ENCODE measurements at regions not wholly inside any gene's neighbourhood (a gene's known extent, or its start where the extent isn't known, plus 50 kb on each side); places are given as distances from the start of the nearest gene placed in this dataset.

- H3K4me1 ChIP-seq (ENCODE audit: insufficient read depth, low read length), result no peaks in the 10 kb centered on the region
- no peaks in the 10 kb centered on the region for H3K36me3 ChIP-seq (ENCODE audit: low read depth, low read length)
- no peak overlapping the region for H3K27ac ChIP-seq (ENCODE audit: low read length)
- H3F3A ChIP-seq (ENCODE audit: low read length, unreplicated experiment), result no peaks in the 10 kb centered on the region
- no peaks in the 10 kb centered on the region for H3K9me2 ChIP-seq (replicated peaks; ENCODE audit: low read length)
- no peak overlapping the region for H3K4me2 ChIP-seq (ENCODE audit: low read length)
- H3K27me3 ChIP-seq (ENCODE audit: low read length), result no peaks in the 10 kb centered on the region
- intact Hi-C loops (cut with micrococcal nuclease), result no loop called here
- no peak overlapping the region for H2AFZ ChIP-seq (ENCODE audit: low read length)
- ChIA-PET CTCF (no interaction called here), POLR2A (ENCODE audit: unreplicated experiment) (no interaction called here)
- no peaks in the 10 kb centered on the region for H4K20me1 ChIP-seq (ENCODE audit: low read length)
- H3K9me3 ChIP-seq (ENCODE audit: low read length), result no peaks in the 10 kb centered on the region
- DNase-seq, result no peak
- TF ChIP-seq EZH2 (IDR thresholded peaks at IDR 0.05; ENCODE audit: low read length, unreplicated experiment) (no peak), EZH2phosphoT487 (IDR thresholded peaks at IDR 0.05; ENCODE audit: borderline replicate concordance, low read length) (no peak), CTCF (conservative IDR thresholded peaks at IDR 0.05; ENCODE audit: low read depth, low read length) (no peak)
- no TSS peak for BruUV-seq (replicated peaks)
- no peak for ATAC-seq
- no peak overlapping the region for H3K9ac ChIP-seq (ENCODE audit: low read length)
- H3K4me3 ChIP-seq (ENCODE audit: low read length), result no peak overlapping the region
- no peaks in the 10 kb centered on the region for H3K79me2 ChIP-seq (ENCODE audit: low read length)
These were observed 87.7 kb upstream of the PITRM1 start for GRCh38 chr10:3260066-3260834.

GRCh38 chr10:3259499-3259898 lies 86.9 kb upstream of the PITRM1 start:
- H2AFZ ChIP-seq (ENCODE audit: low read length), result no peak overlapping the region
- H3F3A ChIP-seq (ENCODE audit: low read length, unreplicated experiment), result no peaks in the 10 kb centered on the region
- no peaks in the 10 kb centered on the region for H3K4me1 ChIP-seq (ENCODE audit: insufficient read depth, low read length)
- intact Hi-C loops (cut with micrococcal nuclease), result no loop called here
- H3K27ac ChIP-seq (ENCODE audit: low read length), result no peak overlapping the region
- CTCF ChIA-PET, result no interaction called here
- no peak for DNase-seq
- H3K9me2 ChIP-seq (replicated peaks; ENCODE audit: low read length), result no peaks in the 10 kb centered on the region
- H4K20me1 ChIP-seq (ENCODE audit: low read length), result no peaks in the 10 kb centered on the region
- POLR2A ChIA-PET (ENCODE audit: unreplicated experiment), result no interaction called here
- H3K9ac ChIP-seq (ENCODE audit: low read length), result no peak overlapping the region
- TF ChIP-seq CTCF (conservative IDR thresholded peaks at IDR 0.05; ENCODE audit: low read depth, low read length) (no peak), EZH2phosphoT487 (IDR thresholded peaks at IDR 0.05; ENCODE audit: borderline replicate concordance, low read length) (no peak), EZH2 (IDR thresholded peaks at IDR 0.05; ENCODE audit: low read length, unreplicated experiment) (no peak)
- no peak for ATAC-seq
- H3K9me3 ChIP-seq (ENCODE audit: low read length), result no peaks in the 10 kb centered on the region
- H3K4me3 ChIP-seq (ENCODE audit: low read length), result no peak overlapping the region
- no TSS peak for BruUV-seq (replicated peaks)
- no peaks in the 10 kb centered on the region for H3K36me3 ChIP-seq (ENCODE audit: low read depth, low read length)
- no peaks in the 10 kb centered on the region for H3K79me2 ChIP-seq (ENCODE audit: low read length)
- H3K4me2 ChIP-seq (ENCODE audit: low read length), result no peak overlapping the region
- H3K27me3 ChIP-seq (ENCODE audit: low read length), result no peaks in the 10 kb centered on the region

- no peaks in the 10 kb centered on the region for H4K20me1 ChIP-seq (ENCODE audit: low read length)
- H3K79me2 ChIP-seq (ENCODE audit: low read length), result no peaks in the 10 kb centered on the region
- BruUV-seq (replicated peaks), result no TSS peak
- H3K4me3 ChIP-seq (ENCODE audit: low read length), result no peak overlapping the region
- intact Hi-C loops (cut with micrococcal nuclease), result no loop called here
- POLR2A ChIA-PET (ENCODE audit: unreplicated experiment), result no interaction called here
- no peak overlapping the region for H2AFZ ChIP-seq (ENCODE audit: low read length)
- no peaks in the 10 kb centered on the region for H3K9me3 ChIP-seq (ENCODE audit: low read length)
- TF ChIP-seq EZH2 (IDR thresholded peaks at IDR 0.05; ENCODE audit: low read length, unreplicated experiment) (no peak), EZH2phosphoT487 (IDR thresholded peaks at IDR 0.05; ENCODE audit: borderline replicate concordance, low read length) (no peak), CTCF (conservative IDR thresholded peaks at IDR 0.05; ENCODE audit: low read depth, low read length) (no peak)
- H3K27me3 ChIP-seq (ENCODE audit: low read length), result no peaks in the 10 kb centered on the region
- H3K4me2 ChIP-seq (ENCODE audit: low read length), result no peak overlapping the region
- no peak for DNase-seq
- H3K9ac ChIP-seq (ENCODE audit: low read length), result no peak overlapping the region
- no peaks in the 10 kb centered on the region for H3F3A ChIP-seq (ENCODE audit: low read length, unreplicated experiment)
- no peaks in the 10 kb centered on the region for H3K36me3 ChIP-seq (ENCODE audit: low read depth, low read length)
- no peak overlapping the region for H3K27ac ChIP-seq (ENCODE audit: low read length)
- no peak for ATAC-seq
- CTCF ChIA-PET, result no interaction called here
- no peaks in the 10 kb centered on the region for H3K4me1 ChIP-seq (ENCODE audit: insufficient read depth, low read length)
- H3K9me2 ChIP-seq (replicated peaks; ENCODE audit: low read length), result no peaks in the 10 kb centered on the region
These were observed 85.8 kb upstream of the PITRM1 start for GRCh38 chr10:3258394-3258793.

Measured in PC-3 (cell line).